A549 (cell line): ENCODE measurements at regions not wholly inside any gene's neighbourhood (a gene's known extent, or its start where the extent isn't known, plus 50 kb on each side); places are given as distances from the start of the nearest gene placed in this dataset.

Source experiments
- ATAC-seq, 2 experiments: fragments of 200-7000 bp in 1 of 2; fragments of >200 bp in 1 of 2; cut with Nextera tagmentation in 1 of 2; cut with Tn5 transposase in 1 of 2; 3 replicates each; pipeline versions ENCODE4 v1.8.0 to v1.9.1; 2018 to 2020; ENCODE audit warnings: mild to moderate bottlenecking in 1 of 2, moderate library complexity in 1 of 2
- CTCF ChIA-PET: fragments of 300-600 bp; sonication (Branson Sonifier 250); formaldehyde crosslinking; extraction: SDS; loops from one replicate; lab custom pipeline; 2021; ENCODE audit warnings: antibody characterized with exemption, inconsistent platforms; lab: Yijun Ruan, JAX
- POLR2A ChIA-PET: fragments of 350-600 bp; formaldehyde crosslinking; extraction: SDS; loops from one replicate; lab custom pipeline; 2021; ENCODE audit warnings: antibody characterized with exemption, inconsistent platforms; lab: Yijun Ruan, JAX
- DNase-seq, 2 experiments: peaks; one replicate each; pipeline versions ENCODE4 v3.0.0 to v3.0.0-alpha.2; 2011 to 2016; ENCODE audit warnings: low read depth in 1 of 2, low spot score in 1 of 2
- FAIRE-seq: peaks from 2 replicates; lab custom pipeline; 2011; peaks lifted over from hg19 to GRCh38; lab: Jason Lieb, UNC
- H3K27ac ChIP-seq, 2 experiments: fragments of >200 bp; sonication (Bioruptor Twin); formaldehyde crosslinking; 3 replicates each; pipeline ENCODE4 v1.5.1; 2016 to 2017
- H3K4me1 ChIP-seq: fragments of >200 bp; sonication (Bioruptor Twin); formaldehyde crosslinking; 3 replicates; pipeline ENCODE4 v1.6.1; 2016
- H3K4me2 ChIP-seq: fragments of >200 bp; sonication (Bioruptor Twin); formaldehyde crosslinking; 3 replicates; pipeline ENCODE4 v1.6.1; 2016
- H3K4me3 ChIP-seq: fragments of >200 bp; sonication (Bioruptor Twin); formaldehyde crosslinking; 3 replicates; pipeline ENCODE4 v1.5.1; 2016
- H3K9me3 ChIP-seq: fragments of >200 bp; sonication (Bioruptor Twin); formaldehyde crosslinking; 3 replicates; pipeline ENCODE4 v1.6.1; 2016
- CBX2 ChIP-seq: fragments of 200-600 bp; sonication (generic); IDR thresholded peaks from 2 replicates; pipeline ENCODE4 v1.6.1; 2016; ENCODE audit warnings: low read depth, mild to moderate bottlenecking, borderline replicate concordance
- CHD4 ChIP-seq: fragments of 200-600 bp; sonication (generic); IDR thresholded peaks from 2 replicates; pipeline ENCODE4 v1.6.1; 2016; ENCODE audit warnings: antibody characterized with exemption, mild to moderate bottlenecking, borderline replicate concordance
- EHF ChIP-seq: fragments of 250-450 bp; sonication (Bioruptor Pico); IDR thresholded peaks from 2 replicates; pipeline ENCODE4 v1.5.0; 2020; ENCODE audit warnings: mild to moderate bottlenecking
- EHMT2 ChIP-seq: fragments of 200-600 bp; sonication (generic); IDR thresholded peaks from 2 replicates; pipeline ENCODE4 v1.6.1; 2016; ENCODE audit warnings: antibody characterized with exemption, low read depth, mild to moderate bottlenecking, moderate library complexity
- FOSB ChIP-seq: fragments of 250-450 bp; sonication (Bioruptor Pico); IDR thresholded peaks from 2 replicates; pipeline ENCODE4 v1.5.0; 2020; ENCODE audit warnings: mild to moderate bottlenecking, moderate library complexity
- GATA3 ChIP-seq: IDR thresholded peaks from 2 replicates; pipeline ENCODE4 v1.6.1; 2012; ENCODE audit warnings: borderline replicate concordance
- JUNB ChIP-seq: fragments of >200 bp; sonication (Bioruptor Twin); formaldehyde crosslinking; IDR thresholded peaks from 2 replicates; pipeline ENCODE4 v1.6.1; 2016
- MAZ ChIP-seq: fragments of 150-350 bp; IDR thresholded peaks from 2 replicates; pipeline ENCODE4 v1.6.1; 2014; ENCODE audit warnings: antibody characterized with exemption, low read depth, low read length, borderline replicate concordance
- NFE2L2 ChIP-seq: fragments of 150-350 bp; conservative IDR thresholded peaks from 2 replicates; pipeline ENCODE4 v1.6.1; 2014; ENCODE audit warnings: low read length
- NPAS2 ChIP-seq: fragments of 250-450 bp; sonication (Bioruptor Pico); IDR thresholded peaks from 2 replicates; pipeline ENCODE4 v1.8.0; 2022; ENCODE audit warnings: mild to moderate bottlenecking, moderate library complexity, borderline replicate concordance
- NR3C1 ChIP-seq: fragments of >200 bp; sonication (Bioruptor Twin); formaldehyde crosslinking; IDR thresholded peaks from 3 replicates; pipeline ENCODE4 v1.6.1; 2017
- PHF8 ChIP-seq: fragments of 200-600 bp; sonication (generic); IDR thresholded peaks from 2 replicates; pipeline ENCODE4 v1.6.1; 2016; ENCODE audit warnings: low read depth, mild to moderate bottlenecking, antibody characterized with exemption, moderate library complexity, borderline replicate concordance
- POLR2A ChIP-seq: IDR thresholded peaks from 2 replicates; pipeline ENCODE4 v1.6.1; 2012; ENCODE audit warnings: mild to moderate bottlenecking, low read length
- RCOR1 ChIP-seq: fragments of 150-350 bp; IDR thresholded peaks from 2 replicates; pipeline ENCODE4 v1.6.1; 2014; ENCODE audit warnings: antibody characterized with exemption, low read length, low read depth
- RFX5 ChIP-seq: fragments of 450-650 bp; IDR thresholded peaks from 2 replicates; pipeline ENCODE4 v1.7.1; 2014; ENCODE audit warnings: antibody characterized with exemption, mild to moderate bottlenecking, moderate library complexity
- SMC3 ChIP-seq: fragments of >200 bp; sonication (Bioruptor Twin); formaldehyde crosslinking; IDR thresholded peaks from 3 replicates; pipeline ENCODE4 v1.6.1; 2018; ENCODE audit warnings: inconsistent platforms
- SREBF2 ChIP-seq: fragments of 450-650 bp; IDR thresholded peaks from 2 replicates; pipeline ENCODE4 v1.6.1; 2014; ENCODE audit warnings: mild to moderate bottlenecking, moderate library complexity
- TFCP2L1 ChIP-seq: fragments of 250-450 bp; sonication (Bioruptor Pico); IDR thresholded peaks from 2 replicates; pipeline ENCODE4 v1.5.0; 2021; ENCODE audit warnings: mild to moderate bottlenecking
- WGBS: methylation state at CpG from one replicate; pipeline ENCODE4 v1.1.6; 2017; ENCODE audit errors: missing lambda C conversion rate; 5-methylcytosine and 5-hydroxymethylcytosine counted together
- TF ChIP-seq, protein P1 (sequence below): fragments of >200 bp; sonication (Bioruptor Twin); formaldehyde crosslinking; IDR thresholded peaks from 2 replicates; pipeline ENCODE4 v1.6.1; 2016
- TF ChIP-seq, protein P2 (sequence below): fragments of >200 bp; sonication (Bioruptor Twin); formaldehyde crosslinking; IDR thresholded peaks from 3 replicates; pipeline ENCODE4 v1.5.1; 2016

GRCh38 chr9:87088192-87088591, 140.9 kb upstream of the GAS1 start (continued):
- no peak for TF ChIP-seq EHMT2
- TF ChIP-seq POLR2A = no peak
- no peak for TF ChIP-seq CBX2
- TF ChIP-seq, protein P1, sequence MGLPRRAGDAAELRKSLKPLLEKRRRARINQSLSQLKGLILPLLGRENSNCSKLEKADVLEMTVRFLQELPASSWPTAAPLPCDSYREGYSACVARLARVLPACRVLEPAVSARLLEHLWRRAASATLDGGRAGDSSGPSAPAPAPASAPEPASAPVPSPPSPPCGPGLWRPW = no peak
- TF ChIP-seq SREBF2 = no peak
- no peak for TF ChIP-seq FOSB (CRISPR knock-in tag)
- no peak for TF ChIP-seq CHD4
- TF ChIP-seq NR3C1 = no peak
- TF ChIP-seq MAZ = no peak

DNA sequence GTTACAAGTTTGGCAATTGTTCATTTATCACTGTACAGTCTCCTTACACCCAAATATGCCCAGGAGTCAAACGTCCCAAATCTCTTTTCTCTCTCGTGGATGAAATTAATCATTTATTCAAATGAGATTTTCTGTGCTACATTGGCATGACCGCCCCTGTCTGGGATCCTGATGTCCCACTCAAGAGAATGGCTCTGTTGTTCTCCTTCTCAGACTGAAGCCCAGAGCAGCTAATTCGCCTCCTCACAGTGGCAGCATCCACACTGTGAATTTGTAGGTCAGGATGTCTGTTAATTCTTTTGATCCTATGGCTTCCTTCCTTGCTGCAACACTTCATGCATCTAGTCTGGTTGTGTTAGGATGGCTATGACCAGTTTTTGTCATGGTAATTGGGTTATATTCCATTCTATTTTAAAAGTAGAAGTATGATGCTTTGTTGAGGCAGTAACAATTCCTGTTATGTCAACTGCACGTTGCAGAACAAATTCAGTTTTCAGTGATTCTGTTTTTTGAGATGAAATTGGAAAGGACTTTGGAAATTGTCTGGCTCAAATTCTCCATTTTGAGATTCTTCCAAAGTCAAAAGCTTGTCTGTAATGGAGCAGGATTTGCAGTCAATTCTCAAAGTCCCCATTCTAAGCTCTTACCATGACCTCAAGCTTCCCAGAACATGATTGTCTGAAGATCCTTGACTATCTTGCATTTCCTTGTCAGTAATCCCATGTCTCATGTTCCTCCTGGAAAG, 141.5 kb upstream of the GAS1 start:
- WGBS = 2% methylated on average over 5 of the region's 5 CpGs
- POLR2A ChIA-PET = no interaction called here
- CTCF ChIA-PET = interaction anchor here (1.1 kb wide), 1 partner anchor 674 kb away, joined by 3 read pairs; no protein-coding TSS in a partner anchor

DNA sequence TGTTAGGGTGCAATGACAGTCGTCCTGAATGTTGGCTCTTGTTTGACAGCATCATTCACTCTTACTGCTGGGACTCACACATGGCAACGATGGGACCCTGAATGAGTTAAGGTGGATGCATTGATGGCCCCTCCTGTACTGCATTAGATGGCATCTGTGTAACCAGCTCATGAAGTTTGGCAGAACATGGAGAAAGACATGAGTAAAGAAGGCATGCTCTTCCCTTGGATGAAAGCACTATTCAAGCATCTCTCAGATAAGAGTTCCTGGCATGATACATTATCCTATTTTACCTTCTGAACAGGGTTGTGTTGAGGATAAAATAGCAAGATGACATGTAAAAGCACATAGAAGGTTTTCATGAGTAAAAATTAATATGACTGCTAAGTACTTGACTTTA, 142.2 kb upstream of the GAS1 start:
- TF ChIP-seq FOSB (CRISPR knock-in tag) (no peak), JUNB (no peak), NPAS2 (no peak)
- Histone ChIP-seq H3K9me3 (no peaks in the 10 kb centered on the region), H3K4me1 (no peaks in the 10 kb centered on the region), H3K27ac (no peak overlapping the region), H3K4me2 (no peak overlapping the region), H3K4me3 (no peak overlapping the region)
- ATAC-seq (no peak), FAIRE-seq (no peak), DNase-seq (no peak)
- 0% methylated on average over 2 of the region's 2 CpGs for WGBS
- ChIA-PET POLR2A (no interaction called here), CTCF (interaction anchor here (1.1 kb wide), 1 partner anchor 675 kb away, joined by 3 read pairs; no protein-coding TSS in a partner anchor)

More for the DNA sequence above, 141.5 kb upstream of the GAS1 start:
- TF ChIP-seq RFX5 (no peak), GATA3 (no peak), MAZ (no peak)
- no peak overlapping the region for H3K27ac ChIP-seq
- DNase-seq = no peak
- ATAC-seq = no peak
- no peak overlapping the region for H3K4me3 ChIP-seq
- no peaks in the 10 kb centered on the region for H3K4me1 ChIP-seq
- H3K4me2 ChIP-seq = no peak overlapping the region
- no peak for FAIRE-seq
- H3K9me3 ChIP-seq = no peaks in the 10 kb centered on the region

GRCh38 chr9:87089929-87090328, 142.6 kb upstream of the GAS1 start:
- Histone ChIP-seq H3K9me3 (no peaks in the 10 kb centered on the region), H3K4me1 (no peaks in the 10 kb centered on the region), H3K4me3 (no peak overlapping the region), H3K27ac (no peak overlapping the region), H3K4me2 (no peak overlapping the region)
- FAIRE-seq = no peak
- ChIA-PET POLR2A (no interaction called here), CTCF (no interaction called here)
- DNase-seq = no peak
- ATAC-seq = no peak
- no peak for TF ChIP-seq SMC3
- TF ChIP-seq PHF8 = no peak
- TF ChIP-seq, protein P2, sequence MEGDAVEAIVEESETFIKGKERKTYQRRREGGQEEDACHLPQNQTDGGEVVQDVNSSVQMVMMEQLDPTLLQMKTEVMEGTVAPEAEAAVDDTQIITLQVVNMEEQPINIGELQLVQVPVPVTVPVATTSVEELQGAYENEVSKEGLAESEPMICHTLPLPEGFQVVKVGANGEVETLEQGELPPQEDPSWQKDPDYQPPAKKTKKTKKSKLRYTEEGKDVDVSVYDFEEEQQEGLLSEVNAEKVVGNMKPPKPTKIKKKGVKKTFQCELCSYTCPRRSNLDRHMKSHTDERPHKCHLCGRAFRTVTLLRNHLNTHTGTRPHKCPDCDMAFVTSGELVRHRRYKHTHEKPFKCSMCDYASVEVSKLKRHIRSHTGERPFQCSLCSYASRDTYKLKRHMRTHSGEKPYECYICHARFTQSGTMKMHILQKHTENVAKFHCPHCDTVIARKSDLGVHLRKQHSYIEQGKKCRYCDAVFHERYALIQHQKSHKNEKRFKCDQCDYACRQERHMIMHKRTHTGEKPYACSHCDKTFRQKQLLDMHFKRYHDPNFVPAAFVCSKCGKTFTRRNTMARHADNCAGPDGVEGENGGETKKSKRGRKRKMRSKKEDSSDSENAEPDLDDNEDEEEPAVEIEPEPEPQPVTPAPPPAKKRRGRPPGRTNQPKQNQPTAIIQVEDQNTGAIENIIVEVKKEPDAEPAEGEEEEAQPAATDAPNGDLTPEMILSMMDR = no peak
- no peak for TF ChIP-seq NFE2L2
- no peak for TF ChIP-seq TFCP2L1 (CRISPR knock-in tag)
- TF ChIP-seq EHF = no peak
- TF ChIP-seq RCOR1 = no peak
